ENCODE measurements at regions not wholly inside any gene's neighbourhood (a gene's known extent, or its start where the extent isn't known, plus 50 kb on each side); places are given as distances from the start of the nearest gene placed in this dataset.

GRCh38 chr4:82050796-82051195 lies 323.0 kb downstream of the HNRNPD start:
- no peak for ATAC-seq (ENCODE audit: insufficient number of reproducible peaks, low FRiP score, low read depth)
- no peak for DNase-seq (ENCODE audit: low spot score)
- Histone ChIP-seq H3K36me3 (no peaks in the 10 kb centered on the region), H3K4me1 (ENCODE audit: control insufficient read depth in 1 of 2, low read depth in 2 of 2) (no peaks in the 10 kb centered on the region), H3K27ac (no peak overlapping the region), H3K9me3 (no peaks in the 10 kb centered on the region), H3K4me3 (no peak overlapping the region), H3K27me3 (replicated peaks; ENCODE audit: insufficient read depth) (no peaks in the 10 kb centered on the region)
- no peak for TF ChIP-seq CTCF (IDR thresholded peaks at IDR 0.05)

- no peak for TF ChIP-seq CTCF (IDR thresholded peaks at IDR 0.05)
- H3K9me3 ChIP-seq = no peaks in the 10 kb centered on the region
- no peaks in the 10 kb centered on the region for H3K36me3 ChIP-seq
- no peak overlapping the region for H3K27ac ChIP-seq
- no peak overlapping the region for H3K4me3 ChIP-seq
- H3K27me3 ChIP-seq (replicated peaks; ENCODE audit: insufficient read depth) = no peaks in the 10 kb centered on the region
- ATAC-seq (ENCODE audit: insufficient number of reproducible peaks, low FRiP score, low read depth) (no peak), DNase-seq (ENCODE audit: low spot score) (no peak)
- peaks cover 0 to 7% of the 10 kb centered on the region in 2 donors for H3K4me1 ChIP-seq (ENCODE audit: control insufficient read depth in 1 of 2, low read depth in 2 of 2)
Measured at GRCh38 chr4:82049294-82049693, 324.5 kb downstream of the HNRNPD start.

- Histone ChIP-seq H3K4me3 (no peak overlapping the region), H3K27ac (no peak overlapping the region), H3K4me1 (ENCODE audit: control insufficient read depth in 1 of 2, low read depth in 2 of 2) (peaks cover 0 to 12% of the 10 kb centered on the region in 2 donors), H3K27me3 (replicated peaks; ENCODE audit: insufficient read depth) (no peaks in the 10 kb centered on the region), H3K36me3 (no peaks in the 10 kb centered on the region), H3K9me3 (no peaks in the 10 kb centered on the region)
- ATAC-seq (ENCODE audit: insufficient number of reproducible peaks, low FRiP score, low read depth) = no peak
- TF ChIP-seq CTCF (IDR thresholded peaks at IDR 0.05) = no peak
- no peak for DNase-seq (ENCODE audit: low spot score)
Measured at GRCh38 chr4:82047731-82048130, 326.1 kb downstream of the HNRNPD start.

- H3K27ac ChIP-seq = no peak overlapping the region
- peaks cover 0 to 12% of the 10 kb centered on the region in 2 donors for H3K4me1 ChIP-seq (ENCODE audit: control insufficient read depth in 1 of 2, low read depth in 2 of 2)
- TF ChIP-seq CTCF (IDR thresholded peaks at IDR 0.05) = no peak
- no peaks in the 10 kb centered on the region for H3K27me3 ChIP-seq (replicated peaks; ENCODE audit: insufficient read depth)
- H3K4me3 ChIP-seq = no peak overlapping the region
- no peaks in the 10 kb centered on the region for H3K36me3 ChIP-seq
- no peaks in the 10 kb centered on the region for H3K9me3 ChIP-seq
- DNase-seq (ENCODE audit: low spot score) (no peak), ATAC-seq (ENCODE audit: insufficient number of reproducible peaks, low FRiP score, low read depth) (no peak)
Measured at GRCh38 chr4:82046796-82047195, 327.0 kb downstream of the HNRNPD start.

- H3K4me3 ChIP-seq = no peak overlapping the region
- H3K27ac ChIP-seq = no peak overlapping the region
- H3K4me1 ChIP-seq (ENCODE audit: control insufficient read depth in 1 of 2, low read depth in 2 of 2) = peaks cover 0 to 12% of the 10 kb centered on the region in 2 donors
- DNase-seq (ENCODE audit: low spot score) (no peak), ATAC-seq (ENCODE audit: insufficient number of reproducible peaks, low FRiP score, low read depth) (no peak)
- no peaks in the 10 kb centered on the region for H3K9me3 ChIP-seq
- TF ChIP-seq CTCF (IDR thresholded peaks at IDR 0.05) = no peak
- H3K27me3 ChIP-seq (replicated peaks; ENCODE audit: insufficient read depth) = no peaks in the 10 kb centered on the region
- H3K36me3 ChIP-seq = no peaks in the 10 kb centered on the region
Measured at GRCh38 chr4:82045267-82045666, 328.5 kb downstream of the HNRNPD start.

Measured in thoracic aorta (tissue), 2 donors.